Type B pancreatic cell (in vitro differentiated cells): ENCODE measurements at regions not wholly inside any gene's neighbourhood (a gene's known extent, or its start where the extent isn't known, plus 50 kb on each side); places are given as distances from the start of the nearest gene placed in this dataset.
"Not testable (repeated sequence)": the region's sequence is repeated elsewhere in the genome, so short reads cannot be mapped to it uniquely, and the experiment has no call there.

ENCODE experiments used
- DNase-seq: peaks from one replicate; pipeline ENCODE4 v3.0.0; 2021; ENCODE audit warnings: mixed read lengths; ENCODE audit not compliant: unreplicated experiment; ENCODE audit errors: extremely low spot score
- H3K27ac Mint-ChIP-seq: 2 replicates; pipeline ENCODE4 v1.8.0; 2021; ENCODE audit warnings: mild to moderate bottlenecking, mixed read lengths
- H3K27me3 Mint-ChIP-seq: 2 replicates; pipeline ENCODE4 v1.8.0; 2021; ENCODE audit warnings: mixed read lengths
- H3K36me3 Mint-ChIP-seq: 2 replicates; pipeline ENCODE4 v1.8.0; 2021; ENCODE audit warnings: mixed read lengths
- H3K4me1 Mint-ChIP-seq: one replicate; pipeline ENCODE4 v1.8.0; 2021; ENCODE audit warnings: mixed read lengths; ENCODE audit not compliant: unreplicated experiment
- H3K4me3 Mint-ChIP-seq: 2 replicates; pipeline ENCODE4 v1.8.0; 2021; ENCODE audit warnings: mild to moderate bottlenecking, mixed read lengths
- H3K9me3 Mint-ChIP-seq: 2 replicates; pipeline ENCODE4 v1.8.0; 2021; ENCODE audit warnings: mixed read lengths
- TF ChIP-seq, protein P1 (sequence below): fragments of 200-600 bp; sonication (generic); conservative IDR thresholded peaks from 2 replicates; pipeline ENCODE4 v1.5.0; 2021; ENCODE audit warnings: antibody characterized with exemption, mild to moderate bottlenecking

DNA sequence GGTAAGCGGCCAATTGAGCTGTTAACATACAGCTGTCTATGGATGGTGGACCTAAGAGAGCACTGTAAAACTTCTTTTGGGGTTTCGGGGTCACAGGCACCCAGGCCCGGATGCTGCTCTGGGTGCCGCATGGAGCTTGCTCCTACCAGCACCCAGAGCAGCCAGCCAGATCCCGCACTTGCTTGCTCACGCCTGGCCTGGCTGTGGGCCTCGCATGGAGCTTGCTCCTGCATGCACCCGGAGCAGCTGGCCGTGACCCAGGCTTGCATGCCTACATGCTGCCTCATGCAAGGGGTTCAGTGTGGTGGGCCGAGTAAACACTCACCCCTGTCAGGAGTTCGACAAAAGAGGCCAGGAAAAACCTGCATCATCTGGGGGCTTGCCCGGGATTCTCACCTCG, 896.9 kb downstream of the SORCS1 start:
- Mint-ChIP-seq H3K4me1 (no peaks in the 10 kb centered on the region), H3K9me3 (peaks cover 4% of the 10 kb centered on the region), H3K4me3 (no peak overlapping the region), H3K36me3 (no peaks in the 10 kb centered on the region), H3K27me3 (no peaks in the 10 kb centered on the region), H3K27ac (no peak overlapping the region)
- TF ChIP-seq, protein P1, sequence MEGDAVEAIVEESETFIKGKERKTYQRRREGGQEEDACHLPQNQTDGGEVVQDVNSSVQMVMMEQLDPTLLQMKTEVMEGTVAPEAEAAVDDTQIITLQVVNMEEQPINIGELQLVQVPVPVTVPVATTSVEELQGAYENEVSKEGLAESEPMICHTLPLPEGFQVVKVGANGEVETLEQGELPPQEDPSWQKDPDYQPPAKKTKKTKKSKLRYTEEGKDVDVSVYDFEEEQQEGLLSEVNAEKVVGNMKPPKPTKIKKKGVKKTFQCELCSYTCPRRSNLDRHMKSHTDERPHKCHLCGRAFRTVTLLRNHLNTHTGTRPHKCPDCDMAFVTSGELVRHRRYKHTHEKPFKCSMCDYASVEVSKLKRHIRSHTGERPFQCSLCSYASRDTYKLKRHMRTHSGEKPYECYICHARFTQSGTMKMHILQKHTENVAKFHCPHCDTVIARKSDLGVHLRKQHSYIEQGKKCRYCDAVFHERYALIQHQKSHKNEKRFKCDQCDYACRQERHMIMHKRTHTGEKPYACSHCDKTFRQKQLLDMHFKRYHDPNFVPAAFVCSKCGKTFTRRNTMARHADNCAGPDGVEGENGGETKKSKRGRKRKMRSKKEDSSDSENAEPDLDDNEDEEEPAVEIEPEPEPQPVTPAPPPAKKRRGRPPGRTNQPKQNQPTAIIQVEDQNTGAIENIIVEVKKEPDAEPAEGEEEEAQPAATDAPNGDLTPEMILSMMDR, result no peak
- DNase-seq, result no peak

DNA sequence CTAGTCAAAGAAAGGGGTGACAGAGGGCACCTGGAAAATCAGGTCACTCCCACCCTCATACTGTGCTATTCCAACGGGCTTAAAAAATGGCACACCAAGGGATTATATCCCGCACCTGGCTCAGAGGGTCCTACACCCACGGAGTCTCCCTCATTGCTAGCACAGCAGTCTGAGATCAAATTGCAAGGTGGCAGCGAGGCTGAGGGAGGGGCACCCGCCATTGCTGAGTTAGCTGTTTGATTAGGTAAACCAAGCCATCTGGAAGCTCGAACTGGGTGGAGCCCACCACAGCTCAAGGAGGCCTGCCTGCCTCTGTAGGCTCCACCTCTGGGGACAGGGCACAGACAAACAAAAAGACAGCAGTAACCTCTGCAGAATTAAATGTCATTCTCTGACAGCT, 907.1 kb downstream of the SORCS1 start:
- H3K4me1 Mint-ChIP-seq, H3K9me3 Mint-ChIP-seq, H3K27me3 Mint-ChIP-seq, H3K4me3 Mint-ChIP-seq, H3K27ac Mint-ChIP-seq, H3K36me3 Mint-ChIP-seq, DNase-seq: not testable (repeated sequence)

DNA sequence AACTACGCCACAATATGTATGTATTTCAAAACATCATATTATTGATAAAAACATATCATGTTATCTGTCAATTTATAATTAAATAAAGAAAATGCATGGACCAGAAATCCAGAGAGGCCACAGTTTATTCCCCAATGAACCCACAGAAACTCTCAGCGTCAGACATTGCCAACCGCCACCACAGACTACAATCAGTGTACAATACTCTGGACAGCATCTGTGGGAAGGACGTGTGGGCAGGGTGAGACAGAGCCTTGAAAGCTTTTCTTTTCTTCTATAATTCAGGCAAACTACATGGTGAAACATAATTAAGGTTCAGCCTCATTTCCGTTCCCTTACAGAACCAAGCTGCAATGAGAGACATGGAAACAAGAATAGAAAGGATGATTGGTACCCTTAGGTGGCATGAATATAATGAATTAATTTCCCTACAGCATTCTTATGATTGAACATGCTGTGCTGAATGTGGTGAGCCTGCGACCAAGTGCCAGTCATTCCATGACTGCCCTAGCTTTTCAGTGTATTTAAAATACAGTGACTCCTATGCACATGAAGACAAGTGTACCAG, 909.3 kb downstream of the SORCS1 start:
- Mint-ChIP-seq H3K36me3 (no peaks in the 10 kb centered on the region), H3K27ac (no peak overlapping the region), H3K9me3 (no peaks in the 10 kb centered on the region), H3K4me3 (no peak overlapping the region), H3K4me1 (no peaks in the 10 kb centered on the region), H3K27me3 (no peaks in the 10 kb centered on the region)
- TF ChIP-seq, protein P1, result no peak
- no peak for DNase-seq

DNA sequence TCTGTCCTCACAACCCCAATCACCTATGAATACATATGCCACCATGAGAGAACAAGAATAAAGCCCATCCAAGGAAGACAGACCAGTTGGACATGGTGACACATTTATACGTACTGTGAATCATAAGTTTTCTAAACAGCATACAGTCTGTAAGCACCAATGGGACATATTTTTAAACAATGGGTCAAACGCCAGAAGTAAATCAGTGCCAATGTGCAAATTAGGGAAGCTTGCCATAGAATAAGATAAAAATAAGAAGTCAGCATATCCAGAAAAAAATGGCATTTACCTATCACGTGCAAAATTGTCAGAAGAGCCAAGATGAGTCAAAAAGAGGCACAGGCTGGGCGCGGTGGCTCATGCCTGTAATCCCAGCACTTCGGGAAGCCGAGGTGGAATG, 910.4 kb downstream of the SORCS1 start:
- no peaks in the 10 kb centered on the region for H3K9me3 Mint-ChIP-seq
- no peaks in the 10 kb centered on the region for H3K27me3 Mint-ChIP-seq
- no peak for DNase-seq
- H3K4me1 Mint-ChIP-seq, result no peaks in the 10 kb centered on the region
- TF ChIP-seq, protein P1, result no peak
- no peak overlapping the region for H3K4me3 Mint-ChIP-seq
- H3K27ac Mint-ChIP-seq, result no peak overlapping the region
- H3K36me3 Mint-ChIP-seq, result no peaks in the 10 kb centered on the region

DNA sequence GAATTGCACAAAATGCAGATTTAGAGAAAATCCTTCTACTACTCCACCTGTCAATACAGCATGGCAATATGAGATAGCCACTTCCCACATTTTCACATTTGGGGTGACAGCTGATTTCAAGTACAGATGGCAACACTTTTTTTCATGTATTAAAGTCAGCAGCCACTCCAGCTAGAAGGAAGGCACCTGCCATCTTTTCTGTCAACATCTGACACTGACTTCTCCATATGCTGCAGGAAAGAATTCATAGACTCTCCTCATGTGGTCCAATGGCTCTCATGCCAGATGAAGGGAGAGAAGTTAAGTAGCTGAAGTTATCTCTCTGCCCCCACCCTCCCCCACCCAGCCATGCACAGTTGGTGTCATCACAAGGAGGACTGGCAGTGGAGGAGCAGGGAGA, 912.0 kb downstream of the SORCS1 start:
- Mint-ChIP-seq H3K27me3 (no peaks in the 10 kb centered on the region), H3K4me1 (no peaks in the 10 kb centered on the region), H3K9me3 (no peaks in the 10 kb centered on the region), H3K27ac (no peak overlapping the region), H3K36me3 (no peaks in the 10 kb centered on the region), H3K4me3 (no peak overlapping the region)
- DNase-seq, result no peak
- TF ChIP-seq, protein P1, result no peak

DNA sequence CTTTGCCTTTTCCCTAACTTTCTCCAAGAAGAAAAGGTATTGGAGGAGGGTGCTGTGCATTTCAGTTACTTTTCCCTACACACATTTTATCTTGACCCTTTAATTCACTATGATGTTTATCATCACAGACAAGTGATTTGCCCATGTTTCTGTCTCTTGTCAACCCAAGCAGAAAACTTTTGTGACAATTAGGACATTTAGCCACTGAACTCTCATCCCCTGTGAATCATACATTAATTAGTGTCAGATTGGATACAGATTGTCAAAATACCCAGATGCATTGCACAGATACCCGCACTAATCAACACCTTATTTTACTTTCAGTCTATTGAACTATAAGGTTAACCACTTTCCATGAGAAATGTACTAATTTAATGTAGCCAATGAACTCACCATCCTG, 912.9 kb downstream of the SORCS1 start:
- no peaks in the 10 kb centered on the region for H3K4me1 Mint-ChIP-seq
- no peaks in the 10 kb centered on the region for H3K9me3 Mint-ChIP-seq
- H3K27ac Mint-ChIP-seq, result no peak overlapping the region
- no peak overlapping the region for H3K4me3 Mint-ChIP-seq
- no peaks in the 10 kb centered on the region for H3K36me3 Mint-ChIP-seq
- TF ChIP-seq, protein P1, result no peak
- no peaks in the 10 kb centered on the region for H3K27me3 Mint-ChIP-seq
- no peak for DNase-seq
